GM18498 (cell line): ENCODE measurements at regions not wholly inside any gene's neighbourhood (a gene's known extent, or its start where the extent isn't known, plus 50 kb on each side); places are given as distances from the start of the nearest gene placed in this dataset.

Experiments
- ATAC-seq: cut with Tn5 transposase; IDR thresholded peaks from one replicate; pipeline ENCODE4 v1.9.1; 2021; ENCODE audit warnings: mild to moderate bottlenecking, moderate library complexity; ENCODE audit not compliant: unreplicated experiment

DNA sequence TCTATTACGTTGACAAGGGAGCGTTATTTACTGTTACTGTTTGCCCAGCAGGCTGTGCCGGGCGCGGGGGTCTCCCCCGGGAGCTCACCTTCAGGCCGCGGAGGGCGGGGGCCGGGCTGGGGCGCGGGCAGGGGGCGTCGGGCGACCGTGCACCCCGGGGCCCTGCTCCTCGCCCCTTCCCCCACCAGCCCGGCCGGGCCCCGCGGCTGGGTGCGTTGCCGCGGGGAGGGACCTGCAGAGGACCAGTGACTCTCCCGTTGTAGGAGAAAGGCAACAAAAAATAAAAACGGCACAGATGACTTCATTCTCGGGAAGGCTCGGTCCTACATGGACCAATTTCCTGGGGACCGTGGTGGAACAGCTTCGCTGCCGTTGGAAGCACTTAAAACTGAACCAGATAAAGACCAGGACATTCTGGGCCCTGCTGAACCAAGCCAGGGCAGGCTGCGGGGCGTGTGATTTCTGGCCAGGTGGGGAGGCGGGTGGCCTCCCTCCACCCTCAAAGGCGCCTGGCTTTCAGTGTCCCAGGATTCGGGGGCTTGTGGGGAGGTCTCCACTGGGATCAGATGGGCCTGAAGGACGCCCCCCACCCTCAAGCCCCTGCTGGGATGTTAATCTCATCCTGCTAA is 57.4 kb downstream of the IGLL1 start:
- no peak for ATAC-seq

DNA sequence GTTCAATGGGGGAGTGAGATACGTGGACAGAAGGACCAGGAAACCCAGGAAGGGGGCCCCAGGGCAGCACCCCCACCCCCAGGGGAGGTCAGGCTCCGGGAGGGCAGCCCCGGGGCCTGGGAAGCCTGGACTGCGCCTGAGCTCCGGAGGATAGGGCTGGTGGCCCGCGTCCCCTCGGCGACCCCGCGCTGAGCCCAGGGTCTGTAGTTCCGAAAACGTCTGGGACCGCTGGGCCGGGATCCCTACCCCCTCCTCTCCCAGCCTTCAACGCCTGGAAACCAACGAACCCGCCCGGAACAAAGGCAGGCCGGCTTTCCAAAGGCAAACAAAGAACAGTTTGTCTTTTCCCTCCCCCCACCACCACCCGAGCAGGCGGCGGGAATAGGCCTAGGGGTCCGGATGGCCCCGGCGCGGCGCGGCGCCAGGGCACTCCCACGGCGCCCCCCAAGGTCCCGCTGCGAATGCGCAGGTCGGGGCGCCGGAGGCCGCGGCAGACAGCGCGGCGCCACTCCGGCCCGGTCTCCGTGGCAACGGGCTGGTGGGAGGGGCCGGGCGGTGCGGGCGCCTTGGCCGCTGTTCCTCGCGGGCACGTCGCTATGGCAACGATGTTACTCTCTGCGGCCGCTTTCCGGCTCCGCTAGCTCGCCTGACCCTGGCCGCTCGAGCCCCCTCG is 58.5 kb downstream of the IGLL1 start:
- ATAC-seq = no peak

DNA sequence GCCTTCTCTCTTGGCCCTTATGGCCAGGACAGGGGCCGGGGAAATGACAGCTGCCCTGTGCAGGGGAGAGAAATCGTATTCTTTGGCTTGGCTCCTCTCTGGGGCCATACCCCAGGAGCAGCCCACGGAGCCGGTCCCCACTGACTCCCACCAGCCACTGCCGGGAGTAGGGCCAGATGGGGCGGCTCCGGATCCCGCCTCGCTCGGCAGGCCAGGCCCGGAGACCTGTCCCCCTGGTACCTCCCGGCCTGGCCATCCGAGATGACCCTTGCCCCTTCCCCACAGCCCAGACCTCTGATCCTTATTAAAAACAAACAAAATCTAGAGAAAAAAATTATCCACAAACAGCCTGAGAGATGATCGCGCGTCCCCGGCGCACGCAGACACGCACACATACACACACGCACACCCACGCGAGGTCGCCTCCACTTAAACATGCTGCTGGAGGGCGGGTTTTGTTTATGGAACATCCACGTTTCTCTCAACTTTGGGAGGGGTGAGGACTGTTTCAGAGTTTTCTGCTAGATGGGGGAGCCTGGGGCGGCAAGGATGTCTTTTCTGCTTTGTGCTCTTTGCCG is 59.1 kb downstream of the IGLL1 start:
- ATAC-seq = no peak

DNA sequence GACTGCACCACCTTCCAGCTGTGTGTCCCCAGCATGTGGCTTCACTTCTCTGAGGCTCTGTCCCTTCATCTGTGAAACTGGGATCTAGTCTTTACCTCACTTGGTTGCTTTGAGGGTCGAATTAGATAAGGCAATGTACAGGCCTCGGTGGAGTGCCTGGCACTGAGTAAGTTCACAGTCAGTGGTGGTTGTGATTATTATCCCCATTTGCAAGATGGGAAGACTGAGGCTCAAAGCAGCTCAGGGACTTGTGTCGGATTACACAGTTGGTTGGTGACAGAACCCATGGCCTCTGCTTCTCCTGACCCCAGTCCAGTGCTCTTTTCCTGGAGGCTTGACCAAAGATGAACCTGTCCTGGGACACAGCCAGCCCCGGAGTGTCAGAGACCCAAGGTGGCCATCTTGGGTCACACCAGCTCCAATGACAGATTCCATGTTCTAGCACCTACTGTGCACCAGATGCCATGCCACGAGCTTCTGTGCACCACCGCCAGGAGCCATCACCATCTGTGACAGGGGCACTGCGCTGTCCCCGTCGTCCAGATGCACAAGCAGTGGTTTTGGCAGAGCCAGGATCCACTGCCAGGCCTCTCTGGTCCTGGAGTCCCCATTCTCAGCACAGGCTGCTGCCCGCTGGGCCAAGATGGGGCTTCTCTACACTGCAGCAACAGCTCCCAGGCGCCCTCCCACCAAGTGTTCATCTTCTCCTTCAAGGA is 60.5 kb downstream of the IGLL1 start:
- no peak for ATAC-seq

DNA sequence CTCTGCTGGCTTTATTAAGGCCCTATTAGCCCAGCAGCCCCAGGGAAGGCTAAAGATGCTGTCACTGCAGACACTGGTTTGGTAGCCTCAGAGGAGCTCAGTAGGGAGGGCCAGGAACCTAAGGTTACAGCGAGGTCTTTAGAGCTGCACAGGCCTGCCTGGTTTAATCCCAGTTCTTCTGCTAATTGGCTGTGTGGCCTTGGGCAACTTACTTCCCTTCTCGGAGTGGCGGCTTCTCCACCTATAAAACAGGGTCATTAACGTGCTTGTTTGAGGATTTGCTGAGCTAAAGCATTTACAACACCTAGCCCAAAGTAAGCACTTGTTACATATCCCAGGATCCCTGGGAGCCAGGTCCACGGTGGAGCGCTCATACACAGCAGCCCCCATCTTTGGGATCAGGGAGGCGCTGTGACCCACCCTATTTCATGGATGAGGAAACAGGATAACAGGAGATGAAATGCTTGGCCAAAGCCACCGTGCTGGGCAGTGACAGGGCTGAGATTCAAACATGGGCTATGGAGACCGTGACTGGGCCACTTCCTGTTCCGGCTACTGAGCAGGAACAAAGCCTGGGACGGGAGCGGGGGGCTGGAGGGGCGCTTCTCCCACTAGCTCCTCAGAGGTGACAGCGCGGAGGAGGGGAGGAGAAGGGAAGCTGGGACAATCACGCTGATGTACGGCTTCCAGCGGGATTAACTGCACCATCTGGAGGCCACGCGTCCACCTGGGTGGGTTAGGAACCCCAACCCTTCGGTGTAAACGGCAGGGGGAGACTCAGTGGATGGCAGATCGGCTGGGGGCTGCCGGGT is 61.5 kb downstream of the IGLL1 start:
- no peak for ATAC-seq

DNA sequence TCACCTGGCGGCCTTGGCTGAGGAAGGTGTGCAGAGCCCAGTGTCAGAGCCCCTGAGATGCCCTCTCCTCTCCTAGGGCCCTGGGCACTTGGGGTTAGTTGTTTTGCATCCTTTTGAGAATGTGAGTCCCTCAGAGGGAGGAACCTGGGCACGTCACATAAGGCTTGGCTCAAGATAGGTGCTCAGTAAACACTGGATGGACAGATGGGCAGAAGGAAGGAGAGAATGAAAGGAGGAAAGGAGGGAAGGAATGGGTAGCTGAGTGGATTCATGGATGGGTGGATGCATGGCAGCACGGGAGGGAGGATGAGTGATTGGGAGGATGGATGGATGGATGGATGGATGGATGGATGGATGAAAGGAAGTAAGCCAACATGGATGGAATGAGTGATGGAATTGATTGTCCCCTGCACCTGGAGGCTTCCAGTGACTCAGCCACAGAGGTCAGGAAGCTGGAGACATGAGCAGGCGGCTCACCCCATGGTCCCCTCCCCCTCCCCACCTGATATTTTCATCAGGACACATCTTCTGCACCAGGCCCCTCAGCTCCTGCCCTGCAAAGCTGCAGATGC is 62.2 kb downstream of the IGLL1 start:
- no peak for ATAC-seq

DNA sequence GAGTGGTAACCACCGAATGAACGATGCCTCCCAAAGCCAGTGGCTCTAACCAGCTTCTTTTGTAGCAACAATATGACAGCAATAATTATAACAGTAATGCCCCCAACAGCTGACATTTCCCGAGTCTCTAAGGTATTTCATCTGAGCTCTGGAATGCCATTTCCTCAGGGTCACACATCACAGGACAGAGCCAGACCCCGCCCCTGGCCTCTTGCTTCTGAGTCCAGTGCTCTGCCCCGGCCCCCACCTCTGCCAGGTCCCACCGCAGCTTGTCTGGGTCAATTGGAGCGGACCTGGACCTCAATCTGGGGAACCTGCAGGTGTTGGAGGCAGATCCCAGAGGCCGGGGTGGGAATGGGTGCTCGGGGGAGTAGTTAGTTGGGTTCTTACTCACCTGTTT is 63.8 kb downstream of the IGLL1 start:
- no peak for ATAC-seq

DNA sequence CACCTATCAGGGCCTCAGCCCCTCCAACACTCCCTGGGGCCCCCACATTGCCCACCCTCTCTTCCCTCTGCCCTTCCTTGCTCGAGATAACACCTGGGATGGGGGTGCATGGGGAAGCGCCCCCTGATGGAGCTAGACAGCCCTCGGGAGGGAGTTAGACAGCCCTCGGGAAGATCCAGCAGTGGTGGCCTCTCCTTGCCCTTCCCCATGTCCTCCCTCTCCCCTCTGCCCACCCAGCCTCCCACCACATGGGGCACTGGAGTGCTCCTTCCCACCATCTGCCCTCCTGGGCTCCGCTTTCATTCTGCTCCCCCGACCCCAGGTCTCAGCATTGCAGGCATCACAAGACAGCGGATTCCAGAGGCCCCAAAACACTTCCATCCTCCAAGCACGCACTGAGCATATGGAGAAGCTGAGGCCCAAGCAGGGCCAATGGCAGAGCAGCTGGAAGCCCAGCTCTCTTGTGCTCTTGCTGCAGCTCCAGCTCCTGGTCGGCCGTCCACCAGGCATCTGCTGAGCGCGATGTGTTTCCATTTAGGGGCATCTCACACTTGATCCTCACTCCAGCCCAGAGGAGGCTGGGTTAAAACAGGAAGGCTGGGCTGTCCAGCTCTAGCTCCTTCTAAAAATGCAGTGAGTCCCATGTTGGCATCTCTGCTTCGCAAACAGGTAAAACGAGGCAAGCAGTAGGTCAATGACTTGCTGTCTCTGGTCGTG is 65.6 kb downstream of the IGLL1 start:
- no peak for ATAC-seq

DNA sequence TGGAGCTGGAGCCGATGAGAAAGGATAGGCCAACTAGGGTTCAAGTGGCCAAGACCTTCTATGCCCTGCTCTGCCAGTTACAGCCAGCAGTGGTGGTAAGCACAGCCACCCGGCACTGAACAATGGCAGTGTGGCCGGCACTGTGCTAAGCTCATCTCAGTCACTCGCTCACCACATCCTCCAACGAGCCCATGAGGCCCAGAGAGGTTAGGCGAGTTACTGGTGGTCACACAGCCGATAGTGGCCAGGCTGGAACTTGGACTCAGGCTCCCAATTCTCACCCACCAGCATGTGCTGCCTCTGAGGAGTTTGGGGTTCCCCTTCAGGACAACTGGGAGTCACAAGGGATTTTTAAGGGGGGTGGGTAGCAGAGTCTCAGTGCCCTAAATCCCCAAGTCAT is 66.4 kb downstream of the IGLL1 start:
- ATAC-seq = no peak

DNA sequence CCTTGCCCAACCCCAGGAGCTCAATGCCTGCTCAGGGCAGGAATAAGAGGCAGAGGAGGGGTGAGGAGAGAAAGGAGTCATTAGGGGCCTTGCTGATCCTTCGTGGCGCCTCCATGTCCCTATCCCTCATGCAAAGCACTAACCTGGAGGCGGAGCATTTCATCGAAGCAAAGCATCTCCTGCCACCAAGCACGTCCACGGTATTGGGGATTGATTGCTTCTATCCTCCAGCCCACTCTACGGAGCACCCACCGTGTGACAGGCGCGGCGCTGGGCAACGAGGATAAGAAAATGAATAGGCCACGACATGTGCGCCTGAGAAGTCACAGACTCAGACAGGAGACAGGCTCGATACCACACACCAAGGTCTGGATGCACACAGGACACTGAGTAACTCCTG is 67.0 kb downstream of the IGLL1 start:
- ATAC-seq = no peak

DNA sequence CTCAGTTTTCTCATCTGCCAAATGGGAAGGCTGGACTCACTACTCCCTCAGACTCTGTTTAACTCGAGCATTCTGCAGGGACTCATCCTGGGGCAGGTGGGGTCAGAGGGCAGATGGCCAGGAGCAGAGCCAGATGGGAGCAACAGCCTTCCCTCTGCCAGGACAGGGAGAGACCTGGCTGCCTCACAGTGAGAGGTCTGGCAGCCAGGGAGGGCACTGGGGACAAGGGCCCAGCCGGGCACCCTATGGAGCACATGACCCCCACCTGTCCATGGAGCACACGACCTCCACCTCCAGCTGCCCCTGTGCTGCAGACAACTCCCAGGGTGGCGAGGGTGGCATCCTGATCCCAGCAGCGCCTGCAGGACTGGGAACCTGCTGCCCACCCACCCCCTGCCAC is 67.4 kb downstream of the IGLL1 start:
- no peak for ATAC-seq

DNA sequence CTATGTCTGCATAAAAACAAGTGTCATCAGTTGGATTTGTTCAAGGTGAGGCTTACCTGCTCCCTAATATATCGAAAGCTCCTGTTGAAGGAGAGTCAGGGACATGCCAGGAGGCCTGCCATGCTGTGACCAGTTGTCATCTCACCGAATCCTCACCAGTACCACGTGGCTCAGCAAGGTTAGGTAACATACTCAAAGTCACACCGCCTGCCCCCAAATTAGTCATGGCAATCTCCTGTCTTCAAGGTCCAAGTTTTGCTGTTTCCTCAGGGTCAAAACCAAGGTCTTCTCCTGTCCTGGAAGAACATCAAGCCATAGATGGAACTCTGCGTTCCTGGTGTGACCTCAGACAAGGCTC is 67.8 kb downstream of the IGLL1 start:
- ATAC-seq = no peak

DNA sequence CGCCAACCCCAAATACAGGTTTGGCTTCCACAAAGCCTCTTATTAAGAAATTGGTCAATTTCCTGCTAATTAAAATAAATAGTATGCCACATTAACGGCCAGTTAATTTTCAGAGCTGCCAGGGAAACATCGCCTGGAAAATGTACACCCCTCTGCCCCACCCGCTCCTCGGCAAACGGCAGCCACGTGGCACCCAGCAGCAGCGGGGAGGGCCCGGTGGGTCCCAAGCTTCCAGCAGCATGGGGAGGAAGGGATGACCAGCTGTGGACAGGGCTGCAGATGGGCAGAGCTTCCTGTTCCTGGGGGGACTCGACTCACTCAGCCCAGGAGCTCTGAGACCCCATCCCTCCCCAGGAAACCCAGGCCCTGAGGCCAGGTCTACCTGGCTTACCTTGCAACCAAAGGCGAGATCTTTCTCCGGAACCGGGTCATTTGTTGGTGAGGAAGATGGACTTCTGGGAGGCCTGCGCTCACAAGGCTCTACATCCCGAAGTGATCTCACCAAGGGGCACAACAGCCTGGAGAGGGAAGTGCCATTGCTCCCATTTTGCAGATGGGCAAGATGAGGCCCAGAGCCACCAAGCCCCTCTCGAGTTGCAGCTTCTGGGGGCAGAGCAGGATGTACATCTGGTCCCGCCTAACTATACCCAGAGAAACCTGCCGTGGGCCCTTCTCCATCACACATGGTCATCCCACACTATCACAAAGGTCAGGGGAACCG is 68.3 kb downstream of the IGLL1 start:
- no peak for ATAC-seq

DNA sequence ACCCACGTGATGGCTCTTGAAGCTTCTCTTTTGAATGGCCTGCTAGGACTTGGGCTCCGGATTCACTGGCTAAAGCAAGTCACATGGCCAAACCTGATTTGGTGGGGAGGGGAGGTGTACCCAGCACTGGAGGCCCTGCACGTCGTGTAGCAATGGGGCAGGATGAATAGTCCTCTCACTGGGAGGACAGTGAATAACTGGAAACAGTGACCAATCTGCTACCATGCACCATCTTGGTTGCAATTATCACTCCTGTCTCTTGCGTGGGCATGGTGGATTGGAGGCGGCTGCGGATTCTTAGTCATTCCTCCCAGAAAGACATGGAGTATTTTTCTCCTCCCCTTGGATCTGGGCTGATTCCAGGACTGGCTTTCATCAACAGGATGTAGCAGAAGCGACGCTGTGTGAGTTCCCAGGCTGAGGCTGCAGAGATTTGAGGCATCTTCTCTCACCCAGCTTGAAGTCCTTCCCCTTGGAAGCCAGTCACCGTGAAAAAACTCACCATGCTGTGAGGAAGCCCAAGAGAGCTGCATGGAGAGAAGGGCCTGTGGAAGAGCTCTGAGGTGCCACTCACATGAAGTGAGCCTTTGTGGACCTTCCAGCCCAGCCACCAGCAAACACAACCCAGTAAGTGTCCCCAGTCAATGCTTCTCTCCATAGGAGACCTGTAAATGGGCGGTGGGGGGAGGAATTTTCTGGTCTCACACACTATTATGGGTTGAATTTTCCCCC is 70.4 kb downstream of the IGLL1 start:
- ATAC-seq = no peak

DNA sequence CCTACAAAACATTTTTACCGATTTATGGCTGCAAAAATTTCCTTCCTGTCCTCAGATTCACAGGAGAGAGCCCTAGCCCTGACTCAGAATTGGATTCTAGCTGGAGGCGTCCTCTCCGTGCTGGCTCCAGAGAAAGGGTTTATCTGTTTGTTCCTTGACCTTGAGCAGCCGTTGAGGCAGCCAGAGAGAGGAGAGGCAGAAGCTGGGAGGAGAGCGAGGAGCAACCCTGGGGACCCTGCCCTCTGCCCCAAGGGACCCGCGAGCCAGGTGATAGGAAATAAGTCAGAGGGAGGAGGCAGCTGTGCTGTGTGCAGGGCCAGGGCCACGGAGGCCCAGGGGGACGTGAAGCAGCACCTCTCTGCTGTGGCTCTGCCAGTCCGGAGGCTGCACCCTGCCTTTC is 75.6 kb downstream of the IGLL1 start:
- ATAC-seq = no peak

DNA sequence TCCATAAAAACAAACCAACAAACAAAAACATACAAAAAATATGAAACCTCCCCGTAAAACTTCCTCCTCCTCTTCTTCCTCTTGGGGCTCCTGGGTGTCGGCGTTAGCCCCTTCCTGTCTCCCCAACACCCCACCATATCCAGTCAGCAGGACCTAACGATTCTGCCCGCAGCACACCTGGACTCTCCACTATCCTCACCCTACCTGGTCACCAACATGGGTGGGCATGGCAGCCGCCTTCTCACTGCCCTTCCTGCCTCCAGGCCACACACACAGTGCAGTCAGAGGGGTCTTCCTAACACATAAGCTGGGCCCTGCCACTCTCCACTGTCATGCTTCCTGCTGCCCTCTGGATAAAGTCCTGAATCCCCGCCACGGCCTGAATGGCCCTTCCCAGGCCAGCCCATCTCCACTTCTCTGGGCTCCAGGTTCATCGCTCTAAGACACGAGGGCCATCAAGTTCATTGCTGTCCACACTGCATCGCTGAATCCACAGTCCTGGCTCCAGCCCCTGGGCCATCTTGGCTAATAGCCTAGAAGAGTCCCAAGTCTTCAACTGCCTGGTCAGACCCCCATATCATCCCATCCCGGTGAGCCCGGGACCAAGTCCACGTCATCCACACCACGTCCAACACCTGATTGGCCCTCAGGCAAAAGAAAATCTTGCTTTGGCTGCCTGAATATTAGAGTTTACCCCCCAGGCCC is 76.2 kb downstream of the IGLL1 start:
- no peak for ATAC-seq

DNA sequence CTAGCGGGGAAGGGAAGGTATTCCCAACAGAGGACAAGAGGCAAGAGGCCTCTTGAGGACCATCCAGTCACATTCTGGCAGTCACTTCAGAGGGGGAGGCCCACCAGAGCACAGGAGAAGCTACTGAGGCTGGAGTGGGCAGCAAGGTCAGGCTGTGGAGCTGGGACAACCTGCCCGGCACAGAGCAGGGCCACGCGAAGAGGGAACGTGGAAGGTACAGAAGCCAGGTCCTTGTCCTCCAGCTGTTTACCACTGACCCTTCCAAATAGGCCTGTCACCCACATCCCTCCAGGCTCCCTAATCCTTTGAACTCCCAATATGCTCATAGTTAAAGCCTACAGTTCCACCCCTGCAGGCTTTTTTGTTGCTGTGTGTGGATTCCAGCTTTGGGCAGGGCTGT is 76.9 kb downstream of the IGLL1 start:
- no peak for ATAC-seq

DNA sequence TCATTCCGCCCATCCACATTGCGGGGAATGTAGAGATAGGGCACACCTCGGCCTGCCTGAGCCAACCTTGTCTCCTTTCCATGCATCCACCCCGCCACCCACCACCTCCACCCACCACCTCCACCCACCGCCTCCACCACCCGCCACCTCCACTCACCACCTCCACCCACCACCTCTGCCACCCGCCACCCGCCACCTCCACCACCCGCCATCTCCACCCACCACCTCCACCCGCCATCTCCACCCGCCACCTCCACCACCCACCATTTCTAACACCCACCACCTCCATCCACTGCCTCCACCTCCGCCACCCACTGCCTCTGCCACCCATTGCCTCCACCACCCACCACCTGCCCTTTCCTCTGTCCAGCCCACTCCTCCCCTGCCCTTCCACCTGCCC is 78.4 kb downstream of the IGLL1 start:
- ATAC-seq = no peak
